ENCODE measurements at regions not wholly inside any gene's neighbourhood (a gene's known extent, or its start where the extent isn't known, plus 50 kb on each side); places are given as distances from the start of the nearest gene placed in this dataset.

GRCh38 chr6:44047179-44047546, 80.1 kb downstream of the MRPL14 start:
- no peak for ATAC-seq
- no peak for TF ChIP-seq ESRRG (CRISPR knock-in tag; IDR thresholded peaks at IDR 0.05)
- TF ChIP-seq ISL1 (CRISPR knock-in tag; IDR thresholded peaks at IDR 0.05), result no peak
- no peak for TF ChIP-seq ZFP3 (CRISPR knock-in tag; IDR thresholded peaks at IDR 0.05)
- TF ChIP-seq OSR1 (CRISPR knock-in tag; IDR thresholded peaks at IDR 0.05), result no peak
- no peak for TF ChIP-seq CSRNP3 (CRISPR knock-in tag; IDR thresholded peaks at IDR 0.05)
- TF ChIP-seq ZFP30 (CRISPR knock-in tag; IDR thresholded peaks at IDR 0.05), result no peak
- no peak for TF ChIP-seq GLIS3 (CRISPR knock-in tag; IDR thresholded peaks at IDR 0.05)
- no peak for TF ChIP-seq TOX (CRISPR knock-in tag; IDR thresholded peaks at IDR 0.05; ENCODE audit: borderline replicate concordance)
- TF ChIP-seq, protein P1, sequence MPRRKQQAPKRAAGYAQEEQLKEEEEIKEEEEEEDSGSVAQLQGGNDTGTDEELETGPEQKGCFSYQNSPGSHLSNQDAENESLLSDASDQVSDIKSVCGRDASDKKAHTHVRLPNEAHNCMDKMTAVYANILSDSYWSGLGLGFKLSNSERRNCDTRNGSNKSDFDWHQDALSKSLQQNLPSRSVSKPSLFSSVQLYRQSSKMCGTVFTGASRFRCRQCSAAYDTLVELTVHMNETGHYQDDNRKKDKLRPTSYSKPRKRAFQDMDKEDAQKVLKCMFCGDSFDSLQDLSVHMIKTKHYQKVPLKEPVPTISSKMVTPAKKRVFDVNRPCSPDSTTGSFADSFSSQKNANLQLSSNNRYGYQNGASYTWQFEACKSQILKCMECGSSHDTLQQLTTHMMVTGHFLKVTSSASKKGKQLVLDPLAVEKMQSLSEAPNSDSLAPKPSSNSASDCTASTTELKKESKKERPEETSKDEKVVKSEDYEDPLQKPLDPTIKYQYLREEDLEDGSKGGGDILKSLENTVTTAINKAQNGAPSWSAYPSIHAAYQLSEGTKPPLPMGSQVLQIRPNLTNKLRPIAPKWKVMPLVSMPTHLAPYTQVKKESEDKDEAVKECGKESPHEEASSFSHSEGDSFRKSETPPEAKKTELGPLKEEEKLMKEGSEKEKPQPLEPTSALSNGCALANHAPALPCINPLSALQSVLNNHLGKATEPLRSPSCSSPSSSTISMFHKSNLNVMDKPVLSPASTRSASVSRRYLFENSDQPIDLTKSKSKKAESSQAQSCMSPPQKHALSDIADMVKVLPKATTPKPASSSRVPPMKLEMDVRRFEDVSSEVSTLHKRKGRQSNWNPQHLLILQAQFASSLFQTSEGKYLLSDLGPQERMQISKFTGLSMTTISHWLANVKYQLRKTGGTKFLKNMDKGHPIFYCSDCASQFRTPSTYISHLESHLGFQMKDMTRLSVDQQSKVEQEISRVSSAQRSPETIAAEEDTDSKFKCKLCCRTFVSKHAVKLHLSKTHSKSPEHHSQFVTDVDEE (CRISPR knock-in tag; IDR thresholded peaks at IDR 0.05), result no peak
- no peak for TF ChIP-seq ZNF565 (CRISPR knock-in tag; conservative IDR thresholded peaks at IDR 0.05; ENCODE audit: low read depth)
- TF ChIP-seq PATZ1 (CRISPR knock-in tag; IDR thresholded peaks at IDR 0.05; ENCODE audit: borderline replicate concordance), result no peak
- TF ChIP-seq, protein P2, sequence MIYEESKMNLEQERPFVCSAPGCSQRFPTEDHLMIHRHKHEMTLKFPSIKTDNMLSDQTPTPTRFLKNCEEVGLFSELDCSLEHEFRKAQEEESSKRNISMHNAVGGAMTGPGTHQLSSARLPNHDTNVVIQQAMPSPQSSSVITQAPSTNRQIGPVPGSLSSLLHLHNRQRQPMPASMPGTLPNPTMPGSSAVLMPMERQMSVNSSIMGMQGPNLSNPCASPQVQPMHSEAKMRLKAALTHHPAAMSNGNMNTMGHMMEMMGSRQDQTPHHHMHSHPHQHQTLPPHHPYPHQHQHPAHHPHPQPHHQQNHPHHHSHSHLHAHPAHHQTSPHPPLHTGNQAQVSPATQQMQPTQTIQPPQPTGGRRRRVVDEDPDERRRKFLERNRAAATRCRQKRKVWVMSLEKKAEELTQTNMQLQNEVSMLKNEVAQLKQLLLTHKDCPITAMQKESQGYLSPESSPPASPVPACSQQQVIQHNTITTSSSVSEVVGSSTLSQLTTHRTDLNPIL (CRISPR knock-in tag; IDR thresholded peaks at IDR 0.05; ENCODE audit: low read depth), result no peak

- no peak for ATAC-seq
- TF ChIP-seq ZFP3 (CRISPR knock-in tag; IDR thresholded peaks at IDR 0.05) (no peak), ZFP30 (CRISPR knock-in tag; IDR thresholded peaks at IDR 0.05) (no peak), BACH2 (CRISPR knock-in tag; IDR thresholded peaks at IDR 0.05; ENCODE audit: borderline replicate concordance) (no peak), ZC3H10 (CRISPR knock-in tag; IDR thresholded peaks at IDR 0.05) (no peak), GLIS3 (CRISPR knock-in tag; IDR thresholded peaks at IDR 0.05) (no peak)
Measured at GRCh38 chr6:44046516-44047178, 80.6 kb downstream of the MRPL14 start.

DNA sequence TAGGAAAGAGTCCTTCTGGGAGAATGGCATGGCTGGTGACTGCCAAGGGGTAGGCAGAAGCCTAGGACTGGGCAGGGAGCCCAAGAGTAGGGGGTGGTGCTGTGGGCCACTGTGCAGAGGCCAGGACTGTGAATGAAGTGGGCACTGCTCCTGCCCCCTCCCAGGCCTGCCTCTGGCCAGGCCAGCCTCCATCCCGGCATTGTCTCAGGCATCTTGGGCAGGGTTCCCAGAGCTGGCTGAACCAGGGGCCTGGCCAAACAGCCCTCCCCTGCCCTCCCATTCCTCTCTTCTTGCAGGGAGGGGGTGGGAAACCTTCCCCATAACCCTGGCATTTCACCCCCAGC, 81.6 kb downstream of the MRPL14 start:
- TF ChIP-seq TCF4 (CRISPR knock-in tag; IDR thresholded peaks at IDR 0.05; ENCODE audit: borderline replicate concordance), result no peak
- ATAC-seq, result peak; percentile 7; the same call in 1 of the 3 replicates

GRCh38 chr6:44044940-44045671, 82.1 kb downstream of the MRPL14 start:
- ATAC-seq, result no peak
- TF ChIP-seq PATZ1 (CRISPR knock-in tag; IDR thresholded peaks at IDR 0.05; ENCODE audit: borderline replicate concordance), result no peak
- no peak for TF ChIP-seq ISL1 (CRISPR knock-in tag; IDR thresholded peaks at IDR 0.05)
- no peak for TF ChIP-seq ARNTL (CRISPR knock-in tag; IDR thresholded peaks at IDR 0.05; ENCODE audit: borderline replicate concordance, low read depth)
- TF ChIP-seq ZFP3 (CRISPR knock-in tag; IDR thresholded peaks at IDR 0.05), result no peak
- TF ChIP-seq SNAI2 (CRISPR knock-in tag; IDR thresholded peaks at IDR 0.05), result no peak
- TF ChIP-seq ZFP30 (CRISPR knock-in tag; IDR thresholded peaks at IDR 0.05), result no peak
- TF ChIP-seq GLIS3 (CRISPR knock-in tag; IDR thresholded peaks at IDR 0.05), result no peak
- no peak for TF ChIP-seq OSR1 (CRISPR knock-in tag; IDR thresholded peaks at IDR 0.05)
- TF ChIP-seq ZNF8 (CRISPR knock-in tag; IDR thresholded peaks at IDR 0.05), result no peak
- no peak for TF ChIP-seq CSRNP3 (CRISPR knock-in tag; IDR thresholded peaks at IDR 0.05)
- no peak for TF ChIP-seq RARB (CRISPR knock-in tag; IDR thresholded peaks at IDR 0.05)
- TF ChIP-seq ZNF565 (CRISPR knock-in tag; conservative IDR thresholded peaks at IDR 0.05; ENCODE audit: low read depth), result no peak
- no peak for TF ChIP-seq ZNF70 (CRISPR knock-in tag; IDR thresholded peaks at IDR 0.05)
- no peak for TF ChIP-seq CSDC2 (CRISPR knock-in tag; IDR thresholded peaks at IDR 0.05)
- TF ChIP-seq ESRRG (CRISPR knock-in tag; IDR thresholded peaks at IDR 0.05), result no peak
- TF ChIP-seq, protein P2 (CRISPR knock-in tag; IDR thresholded peaks at IDR 0.05; ENCODE audit: low read depth), result no peak
- TF ChIP-seq BACH2 (CRISPR knock-in tag; IDR thresholded peaks at IDR 0.05; ENCODE audit: borderline replicate concordance), result no peak
- TF ChIP-seq ZC3H10 (CRISPR knock-in tag; IDR thresholded peaks at IDR 0.05), result no peak
- no peak for TF ChIP-seq PPARA (CRISPR knock-in tag; IDR thresholded peaks at IDR 0.05; ENCODE audit: borderline replicate concordance)
